ENCODE measurements at regions not wholly inside any gene's neighbourhood (a gene's known extent, or its start where the extent isn't known, plus 50 kb on each side); places are given as distances from the start of the nearest gene placed in this dataset.
"Not testable (repeated sequence)": the region's sequence is repeated elsewhere in the genome, so short reads cannot be mapped to it uniquely, and the experiment has no call there.

DNA sequence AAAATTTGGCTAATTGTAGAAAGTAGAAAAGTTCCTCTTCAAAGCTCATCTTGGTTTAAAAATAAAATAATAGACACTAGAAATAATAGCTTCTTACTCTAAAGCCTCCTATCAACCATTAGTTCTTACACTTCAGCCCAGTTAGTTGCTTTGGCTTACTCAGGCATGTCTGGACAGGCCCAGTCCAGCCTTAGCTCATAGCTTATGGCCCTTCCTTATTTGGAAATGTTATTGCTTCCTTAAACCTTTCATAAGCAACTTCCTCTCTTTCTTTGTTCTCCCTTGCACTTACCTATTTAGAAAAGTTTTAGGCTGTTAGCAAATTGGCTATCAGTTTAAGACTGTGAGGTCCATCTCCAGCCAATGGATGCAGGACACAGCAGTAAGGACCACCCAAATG, 754.1 kb upstream of the NUDT12 start:
- intact Hi-C loops (cut with micrococcal nuclease); H3K4me3 Mint-ChIP-seq; H3K9me3 Mint-ChIP-seq; H3K36me3 Mint-ChIP-seq (ENCODE audit: low read depth); H3K27me3 Mint-ChIP-seq; DNase-seq; H3K4me1 Mint-ChIP-seq; H3K27ac Mint-ChIP-seq: not testable (repeated sequence)

DNA sequence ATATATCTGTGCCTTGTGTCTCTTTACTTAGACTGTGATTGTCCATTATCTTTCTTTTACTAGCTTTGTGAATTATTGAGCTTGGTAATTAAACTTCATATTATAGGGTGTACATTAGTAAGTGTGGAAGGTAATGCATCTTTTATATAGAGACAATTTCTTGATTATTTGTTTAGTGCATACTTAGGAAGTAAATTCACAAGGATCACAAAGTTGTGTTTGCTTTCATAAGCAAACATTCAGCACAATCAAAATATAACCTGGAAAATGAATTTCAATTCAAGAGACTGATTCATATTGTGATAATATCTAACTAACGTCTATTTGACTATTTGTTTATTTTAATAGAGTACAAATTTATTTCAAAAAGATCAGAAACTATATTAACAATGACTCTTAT, 749.9 kb upstream of the NUDT12 start:
- intact Hi-C loops (cut with micrococcal nuclease) = no loop called here
- no peaks in the 10 kb centered on the region for H3K9me3 Mint-ChIP-seq
- H3K27ac Mint-ChIP-seq = no peak overlapping the region
- no peaks in the 10 kb centered on the region for H3K27me3 Mint-ChIP-seq
- no peaks in the 10 kb centered on the region for H3K36me3 Mint-ChIP-seq (ENCODE audit: low read depth)
- no peaks in the 10 kb centered on the region for H3K4me1 Mint-ChIP-seq
- no peak overlapping the region for H3K4me3 Mint-ChIP-seq
- no peak for DNase-seq

DNA sequence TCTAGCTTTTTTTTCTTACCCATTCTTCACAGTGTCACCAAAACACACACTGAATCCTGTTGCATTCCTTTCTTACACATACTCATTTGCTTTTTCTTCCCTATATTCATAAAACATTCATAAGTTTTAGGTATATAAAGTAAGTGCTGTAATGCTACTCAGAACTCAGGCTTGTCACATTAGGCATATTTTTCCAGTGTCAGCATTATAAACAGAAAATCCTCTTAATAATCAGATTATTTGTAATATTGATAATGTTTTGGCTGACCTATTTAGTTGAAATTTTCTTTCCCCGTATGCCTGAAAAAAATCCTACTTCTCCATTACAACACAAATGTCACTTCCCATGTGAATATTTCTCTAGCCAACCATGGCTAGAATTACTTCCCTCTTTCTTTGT, 743.0 kb upstream of the NUDT12 start:
- no peak overlapping the region for H3K4me3 Mint-ChIP-seq
- intact Hi-C loops (cut with micrococcal nuclease) = no loop called here
- no peaks in the 10 kb centered on the region for H3K9me3 Mint-ChIP-seq

DNA sequence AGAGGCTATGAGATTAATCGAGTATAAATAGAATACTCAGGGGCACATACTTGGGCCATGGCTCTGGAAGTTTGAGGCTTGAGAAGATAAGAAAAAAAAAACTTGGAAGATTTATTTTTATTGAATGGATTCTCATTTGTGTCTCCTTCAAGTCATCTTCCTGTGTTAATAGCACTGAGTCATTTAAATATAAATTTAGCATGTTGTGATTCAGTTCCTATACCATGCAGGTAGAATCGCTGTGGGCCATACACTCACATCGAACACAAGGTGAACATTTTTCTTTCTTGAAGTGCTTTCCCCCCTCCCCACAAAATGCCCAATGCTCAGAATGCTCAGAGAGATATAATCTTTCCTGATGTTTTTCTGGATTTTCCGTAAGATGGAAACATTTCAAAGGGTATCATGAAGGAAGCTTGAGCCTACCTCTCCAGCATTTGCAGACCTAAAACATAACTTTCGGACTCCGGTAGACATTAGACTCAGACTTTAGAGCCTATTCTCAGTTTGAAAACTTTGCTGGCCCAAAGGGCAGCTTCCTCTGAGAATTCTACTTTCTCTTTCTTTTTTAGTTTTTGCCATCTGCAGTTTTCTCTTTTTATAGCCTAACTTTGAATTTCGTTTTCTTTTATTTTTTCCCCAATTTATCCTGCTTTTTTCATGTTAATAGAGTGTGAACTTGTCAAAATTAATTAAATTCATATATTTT, 737.6 kb upstream of the NUDT12 start:
- H3K4me3 Mint-ChIP-seq = no peak overlapping the region
- no peak overlapping the region for H3K27ac Mint-ChIP-seq
- intact Hi-C loops (cut with micrococcal nuclease) = no loop called here
- no peaks in the 10 kb centered on the region for H3K4me1 Mint-ChIP-seq
- no peaks in the 10 kb centered on the region for H3K36me3 Mint-ChIP-seq (ENCODE audit: low read depth)
- no peaks in the 10 kb centered on the region for H3K9me3 Mint-ChIP-seq
- H3K27me3 Mint-ChIP-seq = no peaks in the 10 kb centered on the region
- DNase-seq = no peak

More for the DNA sequence above, 743.0 kb upstream of the NUDT12 start:
- Mint-ChIP-seq H3K36me3 (ENCODE audit: low read depth) (no peaks in the 10 kb centered on the region), H3K27me3 (no peaks in the 10 kb centered on the region), H3K27ac (no peak overlapping the region), H3K4me1 (no peaks in the 10 kb centered on the region)
- no peak for DNase-seq

DNA sequence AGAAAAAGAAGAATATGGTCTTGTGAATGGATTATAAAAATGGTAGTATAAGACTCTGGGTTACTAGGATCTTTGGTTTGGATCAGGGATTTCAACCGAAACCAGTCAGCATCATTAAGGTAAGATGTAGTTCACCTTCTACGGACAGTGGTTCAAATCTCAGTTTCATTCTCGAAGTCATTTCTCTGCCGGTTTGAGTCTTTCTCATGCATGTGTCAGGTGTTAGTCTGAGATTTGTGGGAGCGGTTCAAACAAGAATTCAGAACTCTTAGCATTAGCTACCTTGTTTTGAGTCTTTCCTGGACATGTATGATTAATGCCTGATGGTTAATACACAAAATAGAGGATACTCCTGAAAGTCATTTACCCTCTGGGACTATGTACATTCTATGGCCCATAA, 735.9 kb upstream of the NUDT12 start:
- no peak for DNase-seq
- intact Hi-C loops (cut with micrococcal nuclease) = no loop called here
- Mint-ChIP-seq H3K27me3 (no peaks in the 10 kb centered on the region), H3K4me3 (no peak overlapping the region), H3K9me3 (no peaks in the 10 kb centered on the region), H3K27ac (no peak overlapping the region), H3K36me3 (ENCODE audit: low read depth) (no peaks in the 10 kb centered on the region), H3K4me1 (no peaks in the 10 kb centered on the region)

DNA sequence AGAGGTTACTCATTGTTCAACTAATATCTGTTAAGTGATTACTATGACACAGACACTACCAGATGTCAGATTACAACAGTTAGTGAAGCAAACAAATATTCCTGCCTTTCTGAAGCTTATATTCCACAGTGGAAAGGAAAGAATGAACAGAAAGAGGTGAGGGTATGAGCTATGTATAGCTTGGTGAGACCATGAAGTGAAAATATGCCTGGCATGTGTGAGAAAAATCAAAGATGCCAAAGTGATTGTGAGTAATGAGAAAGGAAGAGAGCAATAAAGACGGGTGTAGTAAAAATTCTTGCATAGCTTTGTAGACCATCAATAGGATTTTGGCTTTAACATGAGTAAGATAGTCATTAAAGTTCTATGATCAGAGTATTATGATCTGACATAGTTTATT, 734.5 kb upstream of the NUDT12 start:
- H3K4me1 Mint-ChIP-seq = no peaks in the 10 kb centered on the region
- intact Hi-C loops (cut with micrococcal nuclease) = no loop called here
- no peaks in the 10 kb centered on the region for H3K36me3 Mint-ChIP-seq (ENCODE audit: low read depth)
- H3K4me3 Mint-ChIP-seq = no peak overlapping the region
- no peaks in the 10 kb centered on the region for H3K27me3 Mint-ChIP-seq
- DNase-seq = no peak
- H3K9me3 Mint-ChIP-seq = peaks cover 6% of the 10 kb centered on the region
- H3K27ac Mint-ChIP-seq = no peak overlapping the region

DNA sequence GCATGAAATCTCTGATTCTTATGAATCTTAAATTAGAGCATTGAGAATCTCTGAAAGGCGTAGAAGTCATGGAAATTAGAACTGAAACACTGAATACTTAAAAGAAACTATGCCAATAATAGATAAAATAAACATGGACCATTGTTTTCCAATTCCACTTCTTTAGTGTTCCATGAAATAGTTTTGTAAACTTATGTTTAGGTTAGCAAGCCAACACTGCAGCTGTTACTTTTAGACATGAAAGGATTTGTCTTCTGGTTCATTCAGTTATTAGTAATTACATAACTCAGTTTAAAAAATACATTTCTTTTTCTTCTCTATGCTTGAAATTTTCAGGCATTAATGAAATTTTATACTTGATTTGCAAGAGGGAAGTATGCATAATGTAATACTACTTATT, 733.4 kb upstream of the NUDT12 start:
- intact Hi-C loops (cut with micrococcal nuclease) = no loop called here
- Mint-ChIP-seq H3K9me3 (peaks cover 11% of the 10 kb centered on the region), H3K4me3 (no peak overlapping the region), H3K27me3 (no peaks in the 10 kb centered on the region), H3K36me3 (ENCODE audit: low read depth) (no peaks in the 10 kb centered on the region), H3K4me1 (no peaks in the 10 kb centered on the region), H3K27ac (no peak overlapping the region)
- DNase-seq = no peak

DNA sequence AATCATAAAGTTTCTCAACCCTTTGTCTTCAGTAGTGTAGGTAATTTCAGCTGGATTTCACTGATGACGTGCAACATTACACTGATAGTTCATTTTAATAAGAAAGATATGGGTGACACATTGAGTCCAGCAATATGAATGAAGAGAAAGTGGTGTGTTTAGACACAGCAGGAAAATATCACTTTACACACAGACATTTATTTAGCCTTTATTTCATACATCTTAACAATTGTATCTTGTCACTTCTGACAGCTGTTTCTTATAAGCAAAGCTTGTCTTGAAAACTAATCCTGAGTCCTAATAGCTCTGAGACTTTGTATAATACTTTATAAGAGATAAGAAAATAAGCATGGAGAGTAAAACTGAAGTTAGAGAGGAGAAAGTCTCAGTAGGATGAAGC, 720.5 kb upstream of the NUDT12 start:
- H3K27me3 Mint-ChIP-seq = no peaks in the 10 kb centered on the region

DNA sequence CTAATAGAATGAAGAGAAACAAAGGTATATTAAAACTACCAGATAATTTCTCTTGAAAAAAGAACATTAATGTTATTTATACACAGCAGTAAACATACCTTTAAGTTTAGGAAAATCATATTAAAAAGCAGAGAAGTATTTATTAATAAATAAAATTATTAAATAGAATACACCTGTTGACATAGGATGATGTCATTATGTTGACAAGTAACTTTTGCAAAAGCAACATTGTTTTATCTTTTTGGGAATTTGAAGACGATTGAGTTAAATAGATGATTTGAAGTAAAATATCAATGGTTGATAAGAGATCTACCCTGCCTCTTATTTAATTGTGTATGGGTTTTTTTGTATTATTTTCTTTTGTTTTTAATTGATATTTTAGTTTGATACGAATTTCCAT, 711.1 kb upstream of the NUDT12 start:
- Mint-ChIP-seq H3K36me3 (ENCODE audit: low read depth) (no peaks in the 10 kb centered on the region), H3K9me3 (no peaks in the 10 kb centered on the region), H3K27ac (no peak overlapping the region), H3K4me3 (no peak overlapping the region), H3K27me3 (no peaks in the 10 kb centered on the region), H3K4me1 (no peaks in the 10 kb centered on the region)
- intact Hi-C loops (cut with micrococcal nuclease) = no loop called here
- no peak for DNase-seq

More for the DNA sequence above, 720.5 kb upstream of the NUDT12 start:
- DNase-seq = no peak
- no peaks in the 10 kb centered on the region for H3K4me1 Mint-ChIP-seq
- H3K36me3 Mint-ChIP-seq (ENCODE audit: low read depth) = no peaks in the 10 kb centered on the region
- no peak overlapping the region for H3K27ac Mint-ChIP-seq
- intact Hi-C loops (cut with micrococcal nuclease) = no loop called here
- H3K4me3 Mint-ChIP-seq = no peak overlapping the region
- H3K9me3 Mint-ChIP-seq = no peaks in the 10 kb centered on the region

DNA sequence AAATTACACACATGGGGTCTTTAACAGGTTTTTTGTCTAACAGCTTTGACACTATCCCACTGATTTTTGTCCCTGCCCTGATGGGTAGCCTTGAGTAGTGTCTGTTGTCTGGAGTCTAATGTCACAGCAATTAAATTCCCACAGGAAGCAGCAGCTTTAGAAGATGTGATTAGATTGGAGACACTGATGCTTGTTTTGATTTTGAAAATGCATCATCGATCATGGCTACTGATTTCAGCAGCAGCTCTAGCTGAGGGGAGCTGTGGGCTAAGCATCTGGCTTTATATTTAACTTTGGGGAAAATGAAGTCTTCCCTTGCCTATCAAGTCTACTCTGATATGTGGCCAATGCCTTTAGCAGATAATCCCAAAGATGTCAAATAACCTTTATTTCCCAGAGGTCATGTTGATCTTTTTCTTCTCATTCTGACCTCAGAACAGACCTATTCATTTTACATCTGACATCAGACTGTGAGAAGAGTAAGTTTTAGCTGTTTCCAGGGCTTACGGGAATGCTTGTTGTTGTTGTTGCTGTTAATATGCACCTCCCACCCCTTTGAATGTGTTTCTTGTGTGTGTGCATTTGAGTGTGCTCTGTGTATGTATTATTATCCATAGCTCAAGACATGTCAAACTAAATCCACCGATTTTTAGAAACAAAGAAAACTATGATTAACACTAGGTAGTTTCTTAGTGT, 704.9 kb upstream of the NUDT12 start:
- H3K27me3 Mint-ChIP-seq = no peaks in the 10 kb centered on the region
- no peak overlapping the region for H3K4me3 Mint-ChIP-seq
- no peaks in the 10 kb centered on the region for H3K9me3 Mint-ChIP-seq
- intact Hi-C loops (cut with micrococcal nuclease) = no loop called here
- no peaks in the 10 kb centered on the region for H3K36me3 Mint-ChIP-seq (ENCODE audit: low read depth)
- H3K27ac Mint-ChIP-seq = no peak overlapping the region
- no peak for DNase-seq
- H3K4me1 Mint-ChIP-seq = no peaks in the 10 kb centered on the region

DNA sequence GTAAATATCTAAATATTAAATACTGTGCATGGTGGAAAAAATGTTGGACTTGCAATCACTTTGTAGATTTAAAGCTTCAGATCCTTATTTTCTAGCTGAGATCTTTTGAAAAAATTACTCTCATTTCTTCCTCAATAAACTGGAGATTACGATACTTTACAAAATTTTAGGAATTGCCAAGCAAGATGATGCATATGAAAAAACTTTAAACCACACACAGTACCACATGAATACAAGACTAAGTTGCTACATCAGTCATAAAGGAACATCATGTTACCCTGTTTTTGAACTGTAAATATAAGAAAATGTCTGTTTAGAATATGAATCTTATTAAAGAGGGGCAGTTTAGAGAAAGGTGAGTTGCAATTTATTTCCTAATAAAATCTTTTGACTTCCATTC, 703.6 kb upstream of the NUDT12 start:
- no peaks in the 10 kb centered on the region for H3K4me1 Mint-ChIP-seq
- no peak overlapping the region for H3K4me3 Mint-ChIP-seq
- no peaks in the 10 kb centered on the region for H3K9me3 Mint-ChIP-seq

DNA sequence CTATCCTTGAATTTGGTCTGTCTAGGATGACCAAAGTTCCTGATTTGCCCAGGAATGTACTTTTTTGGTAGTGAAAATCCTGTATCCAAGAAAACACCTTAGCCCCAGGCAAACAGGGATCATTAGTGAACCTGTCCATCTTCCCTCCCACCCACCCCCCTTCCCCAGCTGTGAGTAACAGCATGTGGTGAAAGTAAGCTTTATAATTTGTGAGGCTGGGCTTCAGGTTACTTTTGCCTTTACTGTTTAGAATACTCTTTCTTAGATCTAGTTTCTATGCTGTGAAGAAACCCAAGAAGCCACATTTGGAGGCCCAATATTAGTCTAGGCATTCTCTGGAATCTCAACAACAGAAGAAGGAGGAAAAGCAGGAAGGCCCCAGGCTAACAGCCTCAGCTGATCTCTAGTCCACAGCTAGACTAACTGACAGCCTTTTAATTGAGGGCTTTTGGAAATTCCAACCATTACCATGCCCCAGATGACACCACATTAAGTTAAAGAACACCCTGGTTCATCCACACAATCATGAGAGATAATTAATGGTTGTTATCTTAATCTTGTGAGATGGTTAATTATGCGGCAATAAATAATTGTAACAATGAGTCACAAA, 703.0 kb upstream of the NUDT12 start:
- no peak for DNase-seq
- Mint-ChIP-seq H3K36me3 (ENCODE audit: low read depth) (no peaks in the 10 kb centered on the region), H3K9me3 (no peaks in the 10 kb centered on the region), H3K4me1 (no peaks in the 10 kb centered on the region), H3K27me3 (no peaks in the 10 kb centered on the region), H3K27ac (no peak overlapping the region), H3K4me3 (no peak overlapping the region)
- intact Hi-C loops (cut with micrococcal nuclease) = no loop called here

More for the DNA sequence above, 703.6 kb upstream of the NUDT12 start:
- no peak for DNase-seq
- intact Hi-C loops (cut with micrococcal nuclease) = no loop called here
- Mint-ChIP-seq H3K27me3 (no peaks in the 10 kb centered on the region), H3K27ac (no peak overlapping the region), H3K36me3 (ENCODE audit: low read depth) (no peaks in the 10 kb centered on the region)

DNA sequence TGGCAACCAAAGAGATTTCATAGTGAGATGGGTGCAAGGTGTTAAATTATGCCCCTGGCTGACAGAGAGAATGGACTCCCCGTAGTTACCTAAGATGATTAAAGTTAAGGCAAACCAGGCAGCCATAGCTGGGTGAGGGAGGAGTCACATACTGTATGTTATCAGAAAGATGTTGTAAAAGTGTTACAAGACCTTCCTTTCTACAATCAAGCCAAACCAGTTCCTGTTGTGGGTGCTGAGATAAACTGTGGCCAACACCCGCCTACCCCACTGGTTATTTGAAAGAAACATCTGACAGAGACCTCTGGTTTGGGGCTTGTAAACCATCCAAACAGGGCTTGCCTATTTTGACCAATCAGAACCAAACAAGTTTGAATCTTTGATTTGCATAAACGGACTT, 684.7 kb upstream of the NUDT12 start:
- Mint-ChIP-seq H3K4me3 (no peak overlapping the region), H3K4me1 (no peaks in the 10 kb centered on the region), H3K27me3 (no peaks in the 10 kb centered on the region), H3K27ac (no peak overlapping the region), H3K36me3 (ENCODE audit: low read depth) (no peaks in the 10 kb centered on the region), H3K9me3 (no peaks in the 10 kb centered on the region)
- intact Hi-C loops (cut with micrococcal nuclease) = no loop called here
- no peak for DNase-seq

DNA sequence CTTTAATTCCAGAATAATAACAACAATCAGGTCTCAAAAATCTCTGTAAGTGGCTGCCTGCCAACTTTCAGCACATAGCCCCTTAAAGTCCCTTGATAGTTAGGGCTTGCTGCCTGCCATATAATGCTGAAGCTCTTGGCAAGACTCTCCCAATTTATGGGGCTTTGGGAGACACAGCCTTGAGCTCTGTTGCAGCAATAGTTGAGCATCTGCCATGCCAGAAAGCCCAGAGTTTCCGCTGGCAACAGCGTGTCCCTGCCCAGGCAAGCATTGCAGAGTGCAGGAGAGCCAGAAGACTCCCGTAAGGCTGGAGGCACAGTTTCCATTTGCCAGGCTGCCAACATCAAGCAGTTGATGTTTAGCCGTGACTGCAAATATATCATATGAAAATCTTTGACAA, 678.5 kb upstream of the NUDT12 start:
- no peaks in the 10 kb centered on the region for H3K36me3 Mint-ChIP-seq (ENCODE audit: low read depth)
- no peak for DNase-seq
- no peaks in the 10 kb centered on the region for H3K9me3 Mint-ChIP-seq
- H3K27ac Mint-ChIP-seq = no peak overlapping the region
- no peaks in the 10 kb centered on the region for H3K4me1 Mint-ChIP-seq
- H3K4me3 Mint-ChIP-seq = no peak overlapping the region
- intact Hi-C loops (cut with micrococcal nuclease) = no loop called here
- H3K27me3 Mint-ChIP-seq = no peaks in the 10 kb centered on the region

Measured in activated CD4-positive, alpha-beta T cell treated with anti-CD3 and anti-CD28 coated beads, Interleukin-2, amount 10 ng/mL, durations not matched to agents 24 days and 14 days (primary cell).